Ishikawa (cell line): ENCODE measurements at regions not wholly inside any gene's neighbourhood (a gene's known extent, or its start where the extent isn't known, plus 50 kb on each side); places are given as distances from the start of the nearest gene placed in this dataset.
A peak's percentile ranks its signal among the peaks of the same experiment; 100 is the strongest.

Experiments used
- CEBPB ChIP-seq: IDR thresholded peaks from 2 replicates; pipeline ENCODE4 v1.6.1; 2012
- CREB1 ChIP-seq: IDR thresholded peaks from 2 replicates; pipeline ENCODE4 v1.6.1; 2012; ENCODE audit warnings: low read depth
- EGR1 ChIP-seq: IDR thresholded peaks from 2 replicates; pipeline ENCODE4 v1.6.1; 2012
- EP300 ChIP-seq: IDR thresholded peaks from 2 replicates; pipeline ENCODE4 v1.6.1; 2012; ENCODE audit warnings: borderline replicate concordance
- FOXM1 ChIP-seq: IDR thresholded peaks from 2 replicates; pipeline ENCODE4 v1.6.1; 2012; ENCODE audit warnings: low read depth, borderline replicate concordance
- MAX ChIP-seq: IDR thresholded peaks from 2 replicates; pipeline ENCODE4 v1.6.1; 2012
- NFIC ChIP-seq: IDR thresholded peaks from 2 replicates; pipeline ENCODE4 v1.6.1; 2012
- RAD21 ChIP-seq: IDR thresholded peaks from 2 replicates; pipeline ENCODE4 v1.6.1; 2012; ENCODE audit warnings: low read depth
- REST ChIP-seq: IDR thresholded peaks from 2 replicates; pipeline ENCODE4 v1.6.1; 2012; ENCODE audit warnings: low read depth, mild to moderate bottlenecking
- TAF1 ChIP-seq: IDR thresholded peaks from 2 replicates; pipeline ENCODE4 v1.6.1; 2012; ENCODE audit warnings: low read depth, mild to moderate bottlenecking
- TCF12 ChIP-seq: IDR thresholded peaks from 2 replicates; pipeline ENCODE4 v1.6.1; 2012; ENCODE audit warnings: low read depth
- TEAD4 ChIP-seq: IDR thresholded peaks from 2 replicates; pipeline ENCODE4 v1.6.1; 2012
- USF1 ChIP-seq: IDR thresholded peaks from 2 replicates; pipeline ENCODE4 v1.6.1; 2012
- YY1 ChIP-seq: IDR thresholded peaks from 2 replicates; pipeline ENCODE4 v1.6.1; 2012; ENCODE audit warnings: low read depth
- ZBTB7A ChIP-seq: IDR thresholded peaks from 2 replicates; pipeline ENCODE4 v1.6.1; 2012; ENCODE audit warnings: low read depth

- TF ChIP-seq USF1: no peak
Measured at GRCh38 chr6:154932515-154933027, 62.5 kb upstream of the TIAM2 start.

GRCh38 chr6:154933181-154933827, 61.8 kb upstream of the TIAM2 start:
- TF ChIP-seq USF1: no peak
- no peak for TF ChIP-seq EP300
- TF ChIP-seq TCF12: no peak
- no peak for TF ChIP-seq YY1
- TF ChIP-seq MAX: no peak
- no peak for TF ChIP-seq TEAD4
- TF ChIP-seq CREB1: no peak
- no peak for TF ChIP-seq REST

- 0 out of 2 replicates have a peak, but pooled peaks have one; percentile 47 for TF ChIP-seq TEAD4
- TF ChIP-seq TCF12: peak; percentile 36; the same call in 1 of the 2 replicates
- TF ChIP-seq YY1: no peak
- peak; percentile 29; the same call in 1 of the 2 replicates for TF ChIP-seq RAD21
- 0 out of 2 replicates have a peak, but pooled peaks have one; percentile 26 for TF ChIP-seq NFIC
- TF ChIP-seq USF1: no peak
- peak; percentile 35 for TF ChIP-seq MAX
Measured at GRCh38 chr6:154937306-154938220, 57.6 kb upstream of the TIAM2 start.

GRCh38 chr6:154938221-154938580, 56.9 kb upstream of the TIAM2 start:
- TF ChIP-seq REST (no peak), TAF1 (no peak), FOXM1 (no peak), TCF12 (no peak), TEAD4 (no peak), MAX (peak; percentile 6; the same call in 1 of the 2 replicates), EP300 (no peak), EGR1 (no peak), CREB1 (no peak), NFIC (peak; percentile 73), CEBPB (no peak), USF1 (no peak), RAD21 (no peak), ZBTB7A (no peak)

GRCh38 chr6:154942770-154943169, 52.3 kb upstream of the TIAM2 start:
- TF ChIP-seq EGR1 (no peak), USF1 (no peak), RAD21 (no peak), REST (no peak)
